OCI-LY1 (cell line): ENCODE measurements at regions not wholly inside any gene's neighbourhood (a gene's known extent, or its start where the extent isn't known, plus 50 kb on each side); places are given as distances from the start of the nearest gene placed in this dataset.

Experiments
- CTCF ChIP-seq: fragments of 200-600 bp; sonication (generic), shearing (Covaris generic); IDR thresholded peaks from 2 replicates; pipeline ENCODE4 v1.5.1; 2017; ENCODE audit warnings: mild to moderate bottlenecking, antibody characterized with exemption, low read length, moderate library complexity, mixed read lengths
- EZH2 ChIP-seq: fragments of 200-600 bp; sonication (generic), shearing (Covaris generic); IDR thresholded peaks from 2 replicates; pipeline ENCODE4 v1.8.0; 2017; ENCODE audit warnings: borderline replicate concordance, mixed run types, mild to moderate bottlenecking, antibody characterized with exemption, low read length, moderate library complexity, mixed read lengths

- TF ChIP-seq CTCF (no peak), EZH2 (no peak)
Measured at GRCh38 chr11:128085276-128085675, 502.1 kb downstream of the ETS1 start.
